GM12878 (cell line): ENCODE measurements at regions not wholly inside any gene's neighbourhood (a gene's known extent, or its start where the extent isn't known, plus 50 kb on each side); places are given as distances from the start of the nearest gene placed in this dataset.
"Not testable (repeated sequence)": the region's sequence is repeated elsewhere in the genome, so short reads cannot be mapped to it uniquely, and the experiment has no call there.

Experiments
- NFYB ChIP-seq: IDR thresholded peaks from 2 replicates; pipeline ENCODE4 v1.6.1; 2011; ENCODE audit warnings: low read depth, mild to moderate bottlenecking, low read length, improper control_type of control experiment, moderate library complexity; ENCODE audit not compliant: insufficient read depth
- TCF12 ChIP-seq: IDR thresholded peaks from 2 replicates; pipeline ENCODE4 v1.6.1; 2011; ENCODE audit warnings: low read depth, mild to moderate bottlenecking, low read length
- TF ChIP-seq, protein P1 (sequence below), 3 experiments: IDR thresholded peaks in 2 of 3; conservative IDR thresholded peaks in 1 of 3; 2 replicates each; pipeline ENCODE4 v1.5.1; 2011; ENCODE audit warnings: low read depth in 3 of 3, low read length in 3 of 3, mild to moderate bottlenecking in 3 of 3, control low read depth in 2 of 3, moderate library complexity in 2 of 3, inconsistent platforms in 1 of 3, mixed read lengths in 1 of 3; ENCODE audit not compliant: control insufficient read depth in 2 of 3, insufficient read depth in 1 of 3; ENCODE audit errors: extremely low read depth in 1 of 3

DNA sequence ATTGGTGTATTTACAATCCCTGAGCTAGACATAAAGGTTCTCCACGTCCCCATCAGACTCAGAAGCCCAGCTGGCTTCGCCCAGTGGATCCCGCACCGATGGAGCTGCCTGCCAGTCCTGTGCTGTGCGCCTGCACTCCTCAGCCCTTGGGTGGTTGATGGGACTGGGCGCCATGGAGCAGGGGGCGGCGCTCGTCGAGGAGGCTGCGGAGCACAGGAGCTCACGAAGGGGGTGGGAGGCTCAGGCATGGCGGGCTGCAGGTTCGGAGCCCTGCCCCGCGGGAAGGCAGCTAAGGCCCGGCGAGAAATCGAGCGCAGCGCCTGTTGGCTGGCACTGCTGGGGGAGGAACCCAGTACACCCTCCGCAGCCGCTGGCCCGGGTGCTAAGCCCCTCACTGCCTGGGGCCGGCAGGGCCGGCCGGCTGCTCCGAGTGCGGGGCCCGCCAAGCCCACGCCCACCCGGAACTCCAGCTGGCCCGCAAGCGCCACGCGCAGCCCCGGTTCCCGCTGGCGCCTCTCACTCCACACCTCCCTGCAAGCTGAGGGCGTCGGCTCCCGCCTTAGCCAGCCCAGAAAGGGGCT is 113.8 kb upstream of the PAPPA2 start:
- TF ChIP-seq, protein P1, sequence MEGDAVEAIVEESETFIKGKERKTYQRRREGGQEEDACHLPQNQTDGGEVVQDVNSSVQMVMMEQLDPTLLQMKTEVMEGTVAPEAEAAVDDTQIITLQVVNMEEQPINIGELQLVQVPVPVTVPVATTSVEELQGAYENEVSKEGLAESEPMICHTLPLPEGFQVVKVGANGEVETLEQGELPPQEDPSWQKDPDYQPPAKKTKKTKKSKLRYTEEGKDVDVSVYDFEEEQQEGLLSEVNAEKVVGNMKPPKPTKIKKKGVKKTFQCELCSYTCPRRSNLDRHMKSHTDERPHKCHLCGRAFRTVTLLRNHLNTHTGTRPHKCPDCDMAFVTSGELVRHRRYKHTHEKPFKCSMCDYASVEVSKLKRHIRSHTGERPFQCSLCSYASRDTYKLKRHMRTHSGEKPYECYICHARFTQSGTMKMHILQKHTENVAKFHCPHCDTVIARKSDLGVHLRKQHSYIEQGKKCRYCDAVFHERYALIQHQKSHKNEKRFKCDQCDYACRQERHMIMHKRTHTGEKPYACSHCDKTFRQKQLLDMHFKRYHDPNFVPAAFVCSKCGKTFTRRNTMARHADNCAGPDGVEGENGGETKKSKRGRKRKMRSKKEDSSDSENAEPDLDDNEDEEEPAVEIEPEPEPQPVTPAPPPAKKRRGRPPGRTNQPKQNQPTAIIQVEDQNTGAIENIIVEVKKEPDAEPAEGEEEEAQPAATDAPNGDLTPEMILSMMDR (IDR thresholded peaks at IDR 0.05 in 2 of 3, conservative IDR thresholded peaks at IDR 0.05 in 1 of 3; ENCODE audit: control insufficient read depth in 2 of 3, extremely low read depth in 1 of 3, insufficient read depth in 1 of 3, low read depth in 3 of 3, low read length in 3 of 3) = not testable (repeated sequence)
- TF ChIP-seq TCF12, NFYB: not testable (repeated sequence)
